GM13977 (cell line): ENCODE measurements at regions not wholly inside any gene's neighbourhood (a gene's known extent, or its start where the extent isn't known, plus 50 kb on each side); places are given as distances from the start of the nearest gene placed in this dataset.

Experiments used
- DNase-seq: peaks from one replicate; pipeline ENCODE4 v3.0.0; 2012; ENCODE audit warnings: low spot score
- CTCF ChIP-seq: IDR thresholded peaks from 2 replicates; pipeline ENCODE4 v1.5.1; 2012; ENCODE audit warnings: mild to moderate bottlenecking, control low read depth; ENCODE audit not compliant: insufficient read depth; ENCODE audit errors: extremely low read depth, missing control alignments
- in situ Hi-C: fragments of 300-500 bp; cut with MboI; formaldehyde crosslinking; loops from one replicate; pipeline ENCODE4 v1.12.0; 2022; ENCODE audit warnings: low sequenced_read_pairs, low pct_unique_long_range_greater_than_20kb, mixed read lengths, inconsistent platforms; ENCODE audit not compliant: unreplicated experiment

GRCh38 chr20:17844549-17845298 is 123.9 kb downstream of the SNX5 start:
- in situ Hi-C loops, result no loop called here
- no peak for DNase-seq
- no peak for TF ChIP-seq CTCF

GRCh38 chr20:17844133-17844429 is 124.5 kb downstream of the SNX5 start:
- TF ChIP-seq CTCF, result no peak
- DNase-seq, result no peak
- in situ Hi-C loops, result no loop called here

GRCh38 chr20:17843246-17844132 is 125.1 kb downstream of the SNX5 start:
- in situ Hi-C loops, result no loop called here
- no peak for DNase-seq
- no peak for TF ChIP-seq CTCF

- no peak for TF ChIP-seq CTCF
- in situ Hi-C loops, result no loop called here
- DNase-seq, result no peak
Measured at GRCh38 chr20:17841751-17842215, 126.8 kb downstream of the SNX5 start.

- TF ChIP-seq CTCF, result no peak
- DNase-seq, result no peak
- in situ Hi-C loops, result no loop called here
Measured at GRCh38 chr20:17840423-17840822, 128.2 kb downstream of the SNX5 start.

GRCh38 chr20:17838921-17839320 is 129.7 kb downstream of the SNX5 start:
- DNase-seq, result no peak
- in situ Hi-C loops, result no loop called here
- TF ChIP-seq CTCF, result no peak
